ENCODE measurements at regions not wholly inside any gene's neighbourhood (a gene's known extent, or its start where the extent isn't known, plus 50 kb on each side); places are given as distances from the start of the nearest gene placed in this dataset.

- TF ChIP-seq RAD21 (IDR thresholded peaks at IDR 0.05; ENCODE audit: low read depth) (no peak), REST (IDR thresholded peaks at IDR 0.05; ENCODE audit: low read depth) (no peak), CREB1 (IDR thresholded peaks at IDR 0.05; ENCODE audit: low read depth) (no peak), TCF12 (IDR thresholded peaks at IDR 0.05; ENCODE audit: low read depth) (no peak), YY1 (IDR thresholded peaks at IDR 0.05; ENCODE audit: low read depth) (no peak), TAF1 (IDR thresholded peaks at IDR 0.05; ENCODE audit: low read depth) (no peak), MAX (IDR thresholded peaks at IDR 0.05) (no peak), FOXM1 (IDR thresholded peaks at IDR 0.05; ENCODE audit: borderline replicate concordance, low read depth) (no peak), EP300 (IDR thresholded peaks at IDR 0.05; ENCODE audit: borderline replicate concordance) (no peak), NFIC (IDR thresholded peaks at IDR 0.05) (no peak), CEBPB (IDR thresholded peaks at IDR 0.05) (no peak), ZBTB7A (IDR thresholded peaks at IDR 0.05; ENCODE audit: low read depth) (no peak)
These were observed 314.5 kb upstream of the AKR1E2 start for GRCh38 chr10:4511509-4511908.

GRCh38 chr10:4509405-4509804 is 316.6 kb upstream of the AKR1E2 start:
- TF ChIP-seq EP300 (IDR thresholded peaks at IDR 0.05; ENCODE audit: borderline replicate concordance) (no peak), TEAD4 (IDR thresholded peaks at IDR 0.05) (no peak), ZBTB7A (IDR thresholded peaks at IDR 0.05; ENCODE audit: low read depth) (no peak), YY1 (IDR thresholded peaks at IDR 0.05; ENCODE audit: low read depth) (no peak), TAF1 (IDR thresholded peaks at IDR 0.05; ENCODE audit: low read depth) (no peak), MAX (IDR thresholded peaks at IDR 0.05) (no peak), NFIC (IDR thresholded peaks at IDR 0.05) (no peak), USF1 (IDR thresholded peaks at IDR 0.05) (no peak), CEBPB (IDR thresholded peaks at IDR 0.05) (no peak), CREB1 (IDR thresholded peaks at IDR 0.05; ENCODE audit: low read depth) (no peak)

- no peak for TF ChIP-seq ZBTB7A (IDR thresholded peaks at IDR 0.05; ENCODE audit: low read depth)
- TF ChIP-seq EP300 (IDR thresholded peaks at IDR 0.05; ENCODE audit: borderline replicate concordance): no peak
- no peak for TF ChIP-seq MAX (IDR thresholded peaks at IDR 0.05)
- no peak for TF ChIP-seq REST (IDR thresholded peaks at IDR 0.05; ENCODE audit: low read depth)
- TF ChIP-seq NFIC (IDR thresholded peaks at IDR 0.05): no peak
- no peak for TF ChIP-seq TCF12 (IDR thresholded peaks at IDR 0.05; ENCODE audit: low read depth)
- TF ChIP-seq USF1 (IDR thresholded peaks at IDR 0.05): no peak
- TF ChIP-seq CEBPB (IDR thresholded peaks at IDR 0.05): no peak
- no peak for TF ChIP-seq FOXM1 (IDR thresholded peaks at IDR 0.05; ENCODE audit: borderline replicate concordance, low read depth)
- no peak for TF ChIP-seq TAF1 (IDR thresholded peaks at IDR 0.05; ENCODE audit: low read depth)
- TF ChIP-seq TEAD4 (IDR thresholded peaks at IDR 0.05): no peak
- no peak for TF ChIP-seq RAD21 (IDR thresholded peaks at IDR 0.05; ENCODE audit: low read depth)
- TF ChIP-seq YY1 (IDR thresholded peaks at IDR 0.05; ENCODE audit: low read depth): no peak
- no peak for TF ChIP-seq CREB1 (IDR thresholded peaks at IDR 0.05; ENCODE audit: low read depth)
- no peak for TF ChIP-seq EGR1 (IDR thresholded peaks at IDR 0.05)
These were observed 319.9 kb upstream of the AKR1E2 start for GRCh38 chr10:4506095-4506494.

GRCh38 chr10:4504550-4504949 is 321.5 kb upstream of the AKR1E2 start:
- TF ChIP-seq CEBPB (IDR thresholded peaks at IDR 0.05) (no peak), ZBTB7A (IDR thresholded peaks at IDR 0.05; ENCODE audit: low read depth) (no peak), REST (IDR thresholded peaks at IDR 0.05; ENCODE audit: low read depth) (no peak), USF1 (IDR thresholded peaks at IDR 0.05) (no peak), FOXM1 (IDR thresholded peaks at IDR 0.05; ENCODE audit: borderline replicate concordance, low read depth) (no peak), CREB1 (IDR thresholded peaks at IDR 0.05; ENCODE audit: low read depth) (no peak), EP300 (IDR thresholded peaks at IDR 0.05; ENCODE audit: borderline replicate concordance) (no peak), MAX (IDR thresholded peaks at IDR 0.05) (no peak), TCF12 (IDR thresholded peaks at IDR 0.05; ENCODE audit: low read depth) (no peak), EGR1 (IDR thresholded peaks at IDR 0.05) (no peak), RAD21 (IDR thresholded peaks at IDR 0.05; ENCODE audit: low read depth) (no peak), TAF1 (IDR thresholded peaks at IDR 0.05; ENCODE audit: low read depth) (no peak), NFIC (IDR thresholded peaks at IDR 0.05) (no peak), TEAD4 (IDR thresholded peaks at IDR 0.05) (no peak), YY1 (IDR thresholded peaks at IDR 0.05; ENCODE audit: low read depth) (no peak)

All from Ishikawa (cell line).